ENCODE measurements at regions not wholly inside any gene's neighbourhood (a gene's known extent, or its start where the extent isn't known, plus 50 kb on each side); places are given as distances from the start of the nearest gene placed in this dataset.

DNA sequence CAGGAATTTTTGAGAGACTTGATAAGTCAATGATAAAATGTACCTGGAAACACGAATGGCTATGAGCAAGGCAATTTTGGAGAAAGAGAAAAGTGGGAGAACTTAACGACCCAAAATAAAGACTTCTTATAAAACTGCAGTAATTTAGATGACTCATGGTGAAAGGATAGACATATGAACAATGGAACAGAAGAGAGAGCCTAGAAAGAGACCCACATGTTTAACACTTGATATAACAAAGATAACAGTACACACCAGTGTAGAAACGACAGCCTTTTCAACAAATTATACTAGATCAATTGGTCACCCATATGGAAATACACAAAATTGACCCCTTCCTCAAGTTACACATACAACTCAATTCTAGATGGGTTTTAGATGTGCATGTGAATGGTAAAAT, 117.5 kb upstream of the GALNT2 start:
- TF ChIP-seq, protein P1, sequence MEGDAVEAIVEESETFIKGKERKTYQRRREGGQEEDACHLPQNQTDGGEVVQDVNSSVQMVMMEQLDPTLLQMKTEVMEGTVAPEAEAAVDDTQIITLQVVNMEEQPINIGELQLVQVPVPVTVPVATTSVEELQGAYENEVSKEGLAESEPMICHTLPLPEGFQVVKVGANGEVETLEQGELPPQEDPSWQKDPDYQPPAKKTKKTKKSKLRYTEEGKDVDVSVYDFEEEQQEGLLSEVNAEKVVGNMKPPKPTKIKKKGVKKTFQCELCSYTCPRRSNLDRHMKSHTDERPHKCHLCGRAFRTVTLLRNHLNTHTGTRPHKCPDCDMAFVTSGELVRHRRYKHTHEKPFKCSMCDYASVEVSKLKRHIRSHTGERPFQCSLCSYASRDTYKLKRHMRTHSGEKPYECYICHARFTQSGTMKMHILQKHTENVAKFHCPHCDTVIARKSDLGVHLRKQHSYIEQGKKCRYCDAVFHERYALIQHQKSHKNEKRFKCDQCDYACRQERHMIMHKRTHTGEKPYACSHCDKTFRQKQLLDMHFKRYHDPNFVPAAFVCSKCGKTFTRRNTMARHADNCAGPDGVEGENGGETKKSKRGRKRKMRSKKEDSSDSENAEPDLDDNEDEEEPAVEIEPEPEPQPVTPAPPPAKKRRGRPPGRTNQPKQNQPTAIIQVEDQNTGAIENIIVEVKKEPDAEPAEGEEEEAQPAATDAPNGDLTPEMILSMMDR (IDR thresholded peaks at IDR 0.05), result no peak
- TF ChIP-seq POLR2A (IDR thresholded peaks at IDR 0.05), result no peak

Measured in Peyer's patch (tissue), 4 donors.